Activated CD8-positive, alpha-beta memory T cell treated with anti-CD3 and anti-CD28 coated beads, Interleukin-2, amount 50 U/mL, for 48 hours (primary cell): ENCODE measurements at regions not wholly inside any gene's neighbourhood (a gene's known extent, or its start where the extent isn't known, plus 50 kb on each side); places are given as distances from the start of the nearest gene placed in this dataset.
"Not testable (repeated sequence)": the region's sequence is repeated elsewhere in the genome, so short reads cannot be mapped to it uniquely, and the experiment has no call there.

Source experiments
- DNase-seq: peaks from one replicate; pipeline ENCODE4 v3.0.0-alpha.2; 2020

- DNase-seq, result peak; percentile 1
Measured at GRCh38 chr2:234271338-234271737, 220.8 kb downstream of the SPP2 start.

- no peak for DNase-seq
Measured at GRCh38 chr2:234269769-234270204, 219.3 kb downstream of the SPP2 start.

- DNase-seq, result no peak
Measured at GRCh38 chr2:234267534-234267933, 217.0 kb downstream of the SPP2 start.

- DNase-seq, result no peak
Measured at GRCh38 chr2:234266952-234267351, 216.4 kb downstream of the SPP2 start.

- no peak for DNase-seq
Measured at GRCh38 chr2:234265206-234265605, 214.7 kb downstream of the SPP2 start.

- no peak for DNase-seq
Measured at GRCh38 chr2:234261736-234262135, 211.2 kb downstream of the SPP2 start.

GRCh38 chr2:234259440-234259839 lies 208.9 kb downstream of the SPP2 start:
- DNase-seq, result no peak

GRCh38 chr2:234258562-234259141 lies 208.2 kb downstream of the SPP2 start:
- DNase-seq, result no peak

- DNase-seq, result no peak
Measured at GRCh38 chr2:234257859-234258561, 207.5 kb downstream of the SPP2 start.

- no peak for DNase-seq
Measured at GRCh38 chr2:234256516-234256915, 206.0 kb downstream of the SPP2 start.

GRCh38 chr2:234254783-234255521 lies 204.4 kb downstream of the SPP2 start:
- no peak for DNase-seq

GRCh38 chr2:234252772-234253171 lies 202.3 kb downstream of the SPP2 start:
- no peak for DNase-seq

- DNase-seq, result no peak
Measured at GRCh38 chr2:234251326-234252271, 201.1 kb downstream of the SPP2 start.

- DNase-seq, result no peak
Measured at GRCh38 chr2:234250926-234251325, 200.4 kb downstream of the SPP2 start.

GRCh38 chr2:234249873-234250272 lies 199.4 kb downstream of the SPP2 start:
- DNase-seq, result no peak

- DNase-seq, result no peak
Measured at GRCh38 chr2:234249034-234249735, 198.7 kb downstream of the SPP2 start.

GRCh38 chr2:234248213-234248710 lies 197.8 kb downstream of the SPP2 start:
- DNase-seq, result not testable (repeated sequence)

GRCh38 chr2:234247453-234248180 lies 197.1 kb downstream of the SPP2 start:
- no peak for DNase-seq

GRCh38 chr2:234245945-234246344 lies 195.4 kb downstream of the SPP2 start:
- DNase-seq, result no peak

- DNase-seq, result no peak
Measured at GRCh38 chr2:234243871-234244565, 193.5 kb downstream of the SPP2 start.

- no peak for DNase-seq
Measured at GRCh38 chr2:234242459-234242836, 191.9 kb downstream of the SPP2 start.
